ENCODE measurements at regions not wholly inside any gene's neighbourhood (a gene's known extent, or its start where the extent isn't known, plus 50 kb on each side); places are given as distances from the start of the nearest gene placed in this dataset.

DNA sequence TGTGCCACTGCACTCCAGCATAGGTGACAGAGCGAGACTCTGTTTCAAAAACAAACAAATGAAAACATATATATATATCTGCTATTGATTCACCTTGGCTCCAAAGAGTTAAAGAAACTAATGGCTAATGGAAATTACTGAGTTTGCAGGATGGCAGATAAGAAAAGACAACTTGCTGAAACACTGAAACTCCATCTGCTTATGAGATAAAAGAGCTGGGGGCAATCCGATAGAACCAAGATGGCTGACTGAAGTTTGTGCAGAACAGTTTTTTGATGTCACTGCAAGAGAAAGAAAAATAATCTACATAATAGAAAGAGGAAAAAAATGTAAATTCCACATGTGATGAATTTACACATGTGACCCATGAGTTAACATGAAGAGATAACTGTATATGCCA, 88.2 kb downstream of the LRATD1 start:
- no peak for ATAC-seq (ENCODE audit: insufficient read depth, low read depth)

DNA sequence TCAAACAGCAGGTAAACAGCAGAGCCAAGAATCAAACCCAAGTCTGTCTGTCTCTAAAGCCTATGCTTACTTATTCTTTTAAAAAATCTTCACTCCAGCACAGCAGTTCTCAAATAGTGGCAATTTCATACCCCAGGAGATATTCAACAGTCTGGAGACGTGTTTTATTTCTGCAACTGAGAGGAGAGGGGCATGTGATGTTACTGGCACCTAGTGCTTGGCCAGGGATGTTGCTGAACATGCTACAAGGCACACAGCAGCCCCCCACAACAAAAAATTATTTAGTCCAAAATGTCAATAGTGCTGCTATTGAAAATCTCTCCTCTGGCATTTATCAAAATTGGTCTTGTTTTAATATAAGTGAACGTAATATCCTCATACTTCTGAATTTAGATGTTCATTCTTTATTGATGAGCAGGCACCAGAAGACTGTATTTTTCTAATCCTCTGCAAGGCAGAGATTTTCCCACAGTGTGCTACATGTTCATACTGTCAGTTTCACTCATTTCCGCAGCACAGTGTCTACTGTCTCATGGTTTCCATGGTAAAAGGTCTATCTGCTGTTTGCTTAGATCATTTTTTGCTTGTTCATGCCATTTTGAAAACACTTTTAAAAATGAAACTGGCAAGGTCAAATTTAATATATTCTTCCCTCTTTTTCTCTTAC, 90.5 kb downstream of the LRATD1 start:
- Histone ChIP-seq H4K20me1 (ENCODE audit: insufficient read depth, low read length) (no peaks in the 10 kb centered on the region), H3K9ac (ENCODE audit: low read depth, low read length) (no peak overlapping the region), H3K27me3 (ENCODE audit: insufficient read depth, low read length, poor library complexity) (no peaks in the 10 kb centered on the region), H3K79me2 (ENCODE audit: insufficient read depth, low read length) (no peaks in the 10 kb centered on the region), H3K36me3 (ENCODE audit: insufficient read depth, low read length) (no peaks in the 10 kb centered on the region), H3K4me2 (ENCODE audit: insufficient read depth, low read length) (no peak overlapping the region), H2AFZ (ENCODE audit: low read depth, low read length) (no peak overlapping the region), H3K4me3 (ENCODE audit: low read depth in 1 of 2, low read length in 2 of 2) (no peak overlapping the region), H3K27ac (ENCODE audit: low read length) (no peak overlapping the region), H3K4me1 (ENCODE audit: insufficient read depth, low read length) (no peaks in the 10 kb centered on the region), H3K9me3 (ENCODE audit: insufficient read depth, low read length, severe bottlenecking) (no peaks in the 10 kb centered on the region)
- DNase-seq = no peak
- no peak for ATAC-seq (ENCODE audit: insufficient read depth, low read depth)
- no peak for TF ChIP-seq EZH2 (IDR thresholded peaks at IDR 0.05; ENCODE audit: borderline replicate concordance, low read depth, low read length, severe bottlenecking)
- TF ChIP-seq, protein P1, sequence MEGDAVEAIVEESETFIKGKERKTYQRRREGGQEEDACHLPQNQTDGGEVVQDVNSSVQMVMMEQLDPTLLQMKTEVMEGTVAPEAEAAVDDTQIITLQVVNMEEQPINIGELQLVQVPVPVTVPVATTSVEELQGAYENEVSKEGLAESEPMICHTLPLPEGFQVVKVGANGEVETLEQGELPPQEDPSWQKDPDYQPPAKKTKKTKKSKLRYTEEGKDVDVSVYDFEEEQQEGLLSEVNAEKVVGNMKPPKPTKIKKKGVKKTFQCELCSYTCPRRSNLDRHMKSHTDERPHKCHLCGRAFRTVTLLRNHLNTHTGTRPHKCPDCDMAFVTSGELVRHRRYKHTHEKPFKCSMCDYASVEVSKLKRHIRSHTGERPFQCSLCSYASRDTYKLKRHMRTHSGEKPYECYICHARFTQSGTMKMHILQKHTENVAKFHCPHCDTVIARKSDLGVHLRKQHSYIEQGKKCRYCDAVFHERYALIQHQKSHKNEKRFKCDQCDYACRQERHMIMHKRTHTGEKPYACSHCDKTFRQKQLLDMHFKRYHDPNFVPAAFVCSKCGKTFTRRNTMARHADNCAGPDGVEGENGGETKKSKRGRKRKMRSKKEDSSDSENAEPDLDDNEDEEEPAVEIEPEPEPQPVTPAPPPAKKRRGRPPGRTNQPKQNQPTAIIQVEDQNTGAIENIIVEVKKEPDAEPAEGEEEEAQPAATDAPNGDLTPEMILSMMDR (IDR thresholded peaks at IDR 0.05; ENCODE audit: borderline replicate concordance, extremely low read depth, low read length, poor library complexity, severe bottlenecking) = no peak

More for the DNA sequence above, 88.2 kb downstream of the LRATD1 start:
- Histone ChIP-seq H3K27me3 (ENCODE audit: insufficient read depth, low read length, poor library complexity) (no peaks in the 10 kb centered on the region), H3K9ac (ENCODE audit: low read depth, low read length) (no peak overlapping the region), H3K36me3 (ENCODE audit: insufficient read depth, low read length) (no peaks in the 10 kb centered on the region), H3K27ac (ENCODE audit: low read length) (no peak overlapping the region), H3K4me1 (ENCODE audit: insufficient read depth, low read length) (no peaks in the 10 kb centered on the region), H3K4me3 (ENCODE audit: low read depth in 1 of 2, low read length in 2 of 2) (no peak overlapping the region), H2AFZ (ENCODE audit: low read depth, low read length) (no peak overlapping the region), H3K9me3 (ENCODE audit: insufficient read depth, low read length, severe bottlenecking) (no peaks in the 10 kb centered on the region), H4K20me1 (ENCODE audit: insufficient read depth, low read length) (no peaks in the 10 kb centered on the region), H3K79me2 (ENCODE audit: insufficient read depth, low read length) (no peaks in the 10 kb centered on the region), H3K4me2 (ENCODE audit: insufficient read depth, low read length) (no peak overlapping the region)
- TF ChIP-seq EZH2 (IDR thresholded peaks at IDR 0.05; ENCODE audit: borderline replicate concordance, low read depth, low read length, severe bottlenecking) = no peak
- TF ChIP-seq, protein P1 (IDR thresholded peaks at IDR 0.05; ENCODE audit: borderline replicate concordance, extremely low read depth, low read length, poor library complexity, severe bottlenecking) = no peak
- no peak for DNase-seq

DNA sequence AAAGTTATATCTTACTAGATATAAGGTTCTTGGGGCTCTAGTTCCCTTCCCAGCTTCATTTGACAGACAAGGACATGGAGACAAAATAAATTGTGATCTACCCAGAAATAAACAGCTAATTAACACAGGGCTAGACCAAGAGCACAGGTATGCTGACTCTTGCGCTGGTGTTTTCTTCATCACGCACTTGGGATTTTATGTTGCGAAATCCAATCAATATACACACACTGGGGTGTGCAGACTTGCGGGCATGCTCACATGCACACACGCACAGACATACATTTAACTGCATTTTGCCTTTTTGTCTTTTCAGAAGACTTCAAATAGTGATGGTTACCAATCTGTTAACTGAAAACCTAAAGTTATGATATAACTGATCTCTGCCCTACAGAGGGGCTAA, 91.2 kb downstream of the LRATD1 start:
- Histone ChIP-seq H2AFZ (ENCODE audit: low read depth, low read length) (no peak overlapping the region), H3K9me3 (ENCODE audit: insufficient read depth, low read length, severe bottlenecking) (no peaks in the 10 kb centered on the region), H3K27ac (ENCODE audit: low read length) (no peak overlapping the region), H3K27me3 (ENCODE audit: insufficient read depth, low read length, poor library complexity) (no peaks in the 10 kb centered on the region), H3K4me2 (ENCODE audit: insufficient read depth, low read length) (no peak overlapping the region), H4K20me1 (ENCODE audit: insufficient read depth, low read length) (no peaks in the 10 kb centered on the region), H3K4me1 (ENCODE audit: insufficient read depth, low read length) (no peaks in the 10 kb centered on the region), H3K4me3 (ENCODE audit: low read depth in 1 of 2, low read length in 2 of 2) (no peak overlapping the region), H3K9ac (ENCODE audit: low read depth, low read length) (no peak overlapping the region), H3K79me2 (ENCODE audit: insufficient read depth, low read length) (no peaks in the 10 kb centered on the region), H3K36me3 (ENCODE audit: insufficient read depth, low read length) (no peaks in the 10 kb centered on the region)
- TF ChIP-seq EZH2 (IDR thresholded peaks at IDR 0.05; ENCODE audit: borderline replicate concordance, low read depth, low read length, severe bottlenecking) = no peak
- TF ChIP-seq, protein P1 (IDR thresholded peaks at IDR 0.05; ENCODE audit: borderline replicate concordance, extremely low read depth, low read length, poor library complexity, severe bottlenecking) = no peak
- DNase-seq (no peak), ATAC-seq (ENCODE audit: insufficient read depth, low read depth) (no peak)
